MCF 10A (cell line): ENCODE measurements at regions not wholly inside any gene's neighbourhood (a gene's known extent, or its start where the extent isn't known, plus 50 kb on each side); places are given as distances from the start of the nearest gene placed in this dataset.
"Not testable (repeated sequence)": the region's sequence is repeated elsewhere in the genome, so short reads cannot be mapped to it uniquely, and the experiment has no call there.

Experiments
- BruUV-seq: library from RNA; stranded (reverse); fragments of 400-500 nt; replicated peaks from 2 replicates; lab custom pipeline; 2021; lab: Mats Ljungman, UMichigan
- CTCF ChIA-PET: fragments of 300-600 bp; sonication (Branson Sonifier 250); formaldehyde crosslinking; extraction: SDS; loops from one replicate; lab custom pipeline; 2021; ENCODE audit warnings: antibody characterized with exemption, inconsistent platforms; lab: Yijun Ruan, JAX
- POLR2A ChIA-PET: fragments of 300-600, 350-650 bp; sonication (Branson Sonifier 250); formaldehyde crosslinking; extraction: SDS; loops from one replicate; lab custom pipeline; 2020; ENCODE audit warnings: antibody characterized with exemption, inconsistent platforms; lab: Yijun Ruan, JAX
- DNase-seq: peaks from one replicate; pipeline ENCODE4 v3.0.0-alpha.2; 2018; ENCODE audit not compliant: unreplicated experiment
- H3K27ac Mint-ChIP-seq: one replicate; pipeline ENCODE4 v1.8.0; 2022; ENCODE audit warnings: mild to moderate bottlenecking, low read depth, mixed read lengths; ENCODE audit not compliant: unreplicated experiment
- H3K27me3 Mint-ChIP-seq: one replicate; pipeline ENCODE4 v1.8.0; 2022; ENCODE audit warnings: mixed read lengths; ENCODE audit not compliant: insufficient read depth, unreplicated experiment
- H3K36me3 Mint-ChIP-seq: one replicate; pipeline ENCODE4 v1.8.0; 2022; ENCODE audit warnings: mild to moderate bottlenecking, moderate library complexity, mixed read lengths; ENCODE audit not compliant: insufficient read depth, unreplicated experiment
- H3K4me1 Mint-ChIP-seq: one replicate; pipeline ENCODE4 v1.8.0; 2022; ENCODE audit warnings: mixed read lengths; ENCODE audit not compliant: insufficient read depth, unreplicated experiment
- H3K4me3 Mint-ChIP-seq: one replicate; pipeline ENCODE4 v1.8.0; 2022; ENCODE audit warnings: mild to moderate bottlenecking, moderate library complexity, mixed read lengths; ENCODE audit not compliant: unreplicated experiment
- H3K9me3 Mint-ChIP-seq: one replicate; pipeline ENCODE4 v1.8.0; 2022; ENCODE audit warnings: mixed read lengths; ENCODE audit not compliant: unreplicated experiment
- CTCF ChIP-seq: fragments of 200-600 bp; IDR thresholded peaks from one replicate; pipeline ENCODE4 v1.8.0; 2022; ENCODE audit warnings: antibody characterized with exemption, mild to moderate bottlenecking; ENCODE audit not compliant: unreplicated experiment
- intact Hi-C: fragments of 100-400 bp; cut with micrococcal nuclease; formaldehyde crosslinking; loops from 2 replicates; pipeline ENCODE4 v1.14.1; 2022

- intact Hi-C loops: no loop called here
- H3K4me1 Mint-ChIP-seq: no peaks in the 10 kb centered on the region
- no peak overlapping the region for H3K27ac Mint-ChIP-seq
- CTCF ChIA-PET: no interaction called here
- no peaks in the 10 kb centered on the region for H3K36me3 Mint-ChIP-seq
- peaks cover 13% of the 10 kb centered on the region for H3K9me3 Mint-ChIP-seq
- DNase-seq: no peak
- POLR2A ChIA-PET: no interaction called here
- no peak overlapping the region for H3K4me3 Mint-ChIP-seq
- no TSS peak for BruUV-seq
- TF ChIP-seq CTCF: no peak
- H3K27me3 Mint-ChIP-seq: no peaks in the 10 kb centered on the region
These were observed 319.2 kb upstream of the API5 start for GRCh38 chr11:42992594-42992993.

- intact Hi-C loops: no loop called here
- no peaks in the 10 kb centered on the region for H3K36me3 Mint-ChIP-seq
- H3K27ac Mint-ChIP-seq: no peak overlapping the region
- no peak overlapping the region for H3K4me3 Mint-ChIP-seq
- H3K9me3 Mint-ChIP-seq: no peaks in the 10 kb centered on the region
- CTCF ChIA-PET: no interaction called here
- POLR2A ChIA-PET: no interaction called here
- no TSS peak for BruUV-seq
- H3K4me1 Mint-ChIP-seq: no peaks in the 10 kb centered on the region
- no peak for TF ChIP-seq CTCF
- no peak for DNase-seq
- no peaks in the 10 kb centered on the region for H3K27me3 Mint-ChIP-seq
These were observed 315.1 kb upstream of the API5 start for GRCh38 chr11:42996421-42997307.

- POLR2A ChIA-PET, BruUV-seq, H3K27me3 Mint-ChIP-seq, CTCF ChIA-PET, H3K36me3 Mint-ChIP-seq, DNase-seq, H3K4me1 Mint-ChIP-seq, H3K9me3 Mint-ChIP-seq, H3K27ac Mint-ChIP-seq, H3K4me3 Mint-ChIP-seq, intact Hi-C loops: not testable (repeated sequence)
These were observed 306.9 kb upstream of the API5 start for GRCh38 chr11:43004879-43005278.

- no peak for DNase-seq
- TF ChIP-seq CTCF: no peak
- intact Hi-C loops: no loop called here
- H3K36me3 Mint-ChIP-seq: no peaks in the 10 kb centered on the region
- no peak overlapping the region for H3K27ac Mint-ChIP-seq
- ChIA-PET CTCF (interaction anchor here (0.8 kb wide), 1 partner anchor 105 kb away, joined by 3 read pairs; no protein-coding TSS in a partner anchor), POLR2A (no interaction called here)
- H3K9me3 Mint-ChIP-seq: peaks cover 9% of the 10 kb centered on the region
- no TSS peak for BruUV-seq
- H3K4me3 Mint-ChIP-seq: no peak overlapping the region
- H3K27me3 Mint-ChIP-seq: no peaks in the 10 kb centered on the region
- no peaks in the 10 kb centered on the region for H3K4me1 Mint-ChIP-seq
These were observed 301.8 kb upstream of the API5 start for GRCh38 chr11:43010042-43010441.
